ENCODE measurements at regions not wholly inside any gene's neighbourhood (a gene's known extent, or its start where the extent isn't known, plus 50 kb on each side); places are given as distances from the start of the nearest gene placed in this dataset.
"Not testable (repeated sequence)": the region's sequence is repeated elsewhere in the genome, so short reads cannot be mapped to it uniquely, and the experiment has no call there.

GRCh38 chr5:50898966-50899365 is 232.5 kb downstream of the PARP8 start:
- no peak for TF ChIP-seq POLR2A (IDR thresholded peaks at IDR 0.05)
- TF ChIP-seq, protein P1, sequence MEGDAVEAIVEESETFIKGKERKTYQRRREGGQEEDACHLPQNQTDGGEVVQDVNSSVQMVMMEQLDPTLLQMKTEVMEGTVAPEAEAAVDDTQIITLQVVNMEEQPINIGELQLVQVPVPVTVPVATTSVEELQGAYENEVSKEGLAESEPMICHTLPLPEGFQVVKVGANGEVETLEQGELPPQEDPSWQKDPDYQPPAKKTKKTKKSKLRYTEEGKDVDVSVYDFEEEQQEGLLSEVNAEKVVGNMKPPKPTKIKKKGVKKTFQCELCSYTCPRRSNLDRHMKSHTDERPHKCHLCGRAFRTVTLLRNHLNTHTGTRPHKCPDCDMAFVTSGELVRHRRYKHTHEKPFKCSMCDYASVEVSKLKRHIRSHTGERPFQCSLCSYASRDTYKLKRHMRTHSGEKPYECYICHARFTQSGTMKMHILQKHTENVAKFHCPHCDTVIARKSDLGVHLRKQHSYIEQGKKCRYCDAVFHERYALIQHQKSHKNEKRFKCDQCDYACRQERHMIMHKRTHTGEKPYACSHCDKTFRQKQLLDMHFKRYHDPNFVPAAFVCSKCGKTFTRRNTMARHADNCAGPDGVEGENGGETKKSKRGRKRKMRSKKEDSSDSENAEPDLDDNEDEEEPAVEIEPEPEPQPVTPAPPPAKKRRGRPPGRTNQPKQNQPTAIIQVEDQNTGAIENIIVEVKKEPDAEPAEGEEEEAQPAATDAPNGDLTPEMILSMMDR (IDR thresholded peaks at IDR 0.05): no peak
- DNase-seq (ENCODE audit: low spot score in 2 of 2): no peak
- no peak overlapping the region for H3K4me3 ChIP-seq (ENCODE audit: low read depth, poor library complexity, severe bottlenecking)
- intact Hi-C loops (cut with DNase I; ENCODE audit: low total_unique reads): no loop called here

DNA sequence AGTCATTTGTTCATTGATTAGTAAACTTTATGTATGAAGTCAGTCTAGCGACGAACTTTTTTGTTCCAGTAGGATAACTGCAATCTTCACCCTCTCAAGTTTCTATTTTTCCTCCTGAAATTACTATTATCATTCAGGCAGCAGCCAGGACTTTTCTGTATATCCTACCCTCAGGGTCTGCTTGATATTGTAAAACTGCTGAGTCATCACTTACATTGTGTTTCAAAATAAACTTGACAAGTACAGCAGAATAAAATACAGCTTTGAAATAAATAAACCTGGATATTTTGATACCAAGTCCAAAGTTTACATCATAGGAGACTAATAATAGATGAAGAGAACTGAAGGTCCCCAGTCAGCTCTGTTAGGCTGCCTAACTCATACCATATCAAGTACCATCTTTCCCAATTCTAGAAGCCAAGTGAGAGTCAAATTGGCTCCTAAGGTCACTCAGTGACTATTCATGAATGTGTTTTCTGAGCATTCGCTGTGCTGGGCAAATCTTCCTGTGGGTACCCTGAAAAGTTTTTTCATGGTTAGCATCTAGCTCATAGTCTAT is 234.6 kb downstream of the PARP8 start:
- intact Hi-C loops (cut with DNase I; ENCODE audit: low total_unique reads): no loop called here
- TF ChIP-seq POLR2A (IDR thresholded peaks at IDR 0.05): no peak
- TF ChIP-seq, protein P1 (IDR thresholded peaks at IDR 0.05): no peak
- no peak for DNase-seq (ENCODE audit: low spot score in 2 of 2)
- no peak overlapping the region for H3K4me3 ChIP-seq (ENCODE audit: low read depth, poor library complexity, severe bottlenecking)
- 60 to 63% methylated on average over 3 of the region's 3 CpGs for WGBS, 2 donors

DNA sequence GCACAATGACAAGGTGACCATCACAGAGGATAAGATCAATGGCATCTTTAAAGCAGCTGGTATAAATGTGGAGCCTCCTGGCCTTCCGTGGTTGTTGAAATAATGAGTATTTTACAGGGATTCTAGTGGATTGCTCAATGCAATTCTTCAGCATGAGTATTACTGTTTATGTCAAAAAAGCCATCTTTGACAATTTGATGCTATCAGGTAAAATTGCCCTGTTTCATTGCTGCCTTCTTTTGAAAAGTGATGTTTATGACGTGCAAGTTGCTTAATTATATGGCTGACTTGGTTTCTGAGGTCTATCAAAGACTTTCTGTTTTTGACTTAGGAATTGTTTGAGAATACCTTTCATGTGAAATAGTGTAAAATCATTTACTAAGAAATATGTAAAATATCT is 237.2 kb downstream of the PARP8 start:
- intact Hi-C loops (cut with DNase I; ENCODE audit: low total_unique reads): no loop called here
- H3K4me3 ChIP-seq (ENCODE audit: low read depth, poor library complexity, severe bottlenecking): no peak overlapping the region
- DNase-seq (ENCODE audit: low spot score in 2 of 2): no peak
- TF ChIP-seq POLR2A (IDR thresholded peaks at IDR 0.05): no peak
- WGBS, 2 donors: 77 to 84% methylated on average over 2 of the region's 2 CpGs

DNA sequence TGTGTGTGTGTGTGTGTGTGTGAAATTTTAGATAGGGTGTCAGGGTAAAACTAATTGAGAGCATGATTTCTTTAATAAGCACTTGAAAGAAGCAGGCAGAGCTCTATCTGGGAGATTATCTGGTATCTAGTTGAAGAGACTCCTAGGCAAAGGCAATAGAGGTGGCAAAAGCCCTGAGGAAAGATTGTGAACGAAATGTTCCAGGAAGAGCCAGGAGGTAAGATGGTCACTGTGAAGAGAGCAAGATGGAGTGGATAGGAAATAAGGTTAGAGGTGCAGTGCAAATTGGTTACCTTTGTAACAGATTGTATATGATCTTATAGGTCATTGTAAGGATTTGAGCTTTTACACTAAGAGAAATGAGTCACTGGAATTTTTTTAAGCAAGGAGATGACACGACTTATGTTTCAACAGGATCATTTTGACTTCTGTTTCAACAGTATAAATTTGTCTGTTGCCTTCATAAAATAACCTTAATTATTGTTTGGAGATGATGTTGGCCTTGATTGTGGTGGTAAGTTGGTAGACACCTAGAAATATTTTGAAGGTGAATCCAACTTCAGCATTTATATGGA is 239.6 kb downstream of the PARP8 start:
- 62 to 73% methylated on average over 2 of the region's 2 CpGs for WGBS, 2 donors
- no peak for DNase-seq (ENCODE audit: low spot score in 2 of 2)
- TF ChIP-seq, protein P1 (IDR thresholded peaks at IDR 0.05): no peak
- TF ChIP-seq POLR2A (IDR thresholded peaks at IDR 0.05): no peak
- H3K4me3 ChIP-seq (ENCODE audit: low read depth, poor library complexity, severe bottlenecking): no peak overlapping the region
- intact Hi-C loops (cut with DNase I; ENCODE audit: low total_unique reads): no loop called here

DNA sequence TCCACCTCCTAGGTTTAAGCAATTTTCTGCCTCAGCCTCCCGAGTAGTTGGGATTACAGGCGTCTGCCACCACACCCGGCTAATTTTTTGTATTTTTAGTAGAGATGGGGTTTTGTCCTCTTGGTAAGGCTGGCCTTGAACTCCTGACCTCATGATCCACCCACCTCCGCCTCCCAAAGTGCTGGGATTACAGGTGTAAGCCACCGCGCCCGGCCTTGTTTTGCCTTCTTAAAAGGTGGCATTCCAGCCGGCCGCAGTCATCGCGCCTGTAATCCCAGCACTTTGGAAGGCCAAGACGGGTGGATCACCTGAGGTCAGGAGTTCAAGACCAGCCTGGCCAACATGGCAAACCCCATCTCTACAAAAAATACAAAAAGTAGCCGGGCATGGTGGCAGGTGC is 253.7 kb downstream of the PARP8 start:
- intact Hi-C loops (cut with DNase I; ENCODE audit: low total_unique reads); DNase-seq (ENCODE audit: low spot score in 2 of 2); H3K4me3 ChIP-seq (ENCODE audit: low read depth, poor library complexity, severe bottlenecking): not testable (repeated sequence)
- 90 to 95% methylated on average over 13 of the region's 13 CpGs for WGBS, 2 donors

DNA sequence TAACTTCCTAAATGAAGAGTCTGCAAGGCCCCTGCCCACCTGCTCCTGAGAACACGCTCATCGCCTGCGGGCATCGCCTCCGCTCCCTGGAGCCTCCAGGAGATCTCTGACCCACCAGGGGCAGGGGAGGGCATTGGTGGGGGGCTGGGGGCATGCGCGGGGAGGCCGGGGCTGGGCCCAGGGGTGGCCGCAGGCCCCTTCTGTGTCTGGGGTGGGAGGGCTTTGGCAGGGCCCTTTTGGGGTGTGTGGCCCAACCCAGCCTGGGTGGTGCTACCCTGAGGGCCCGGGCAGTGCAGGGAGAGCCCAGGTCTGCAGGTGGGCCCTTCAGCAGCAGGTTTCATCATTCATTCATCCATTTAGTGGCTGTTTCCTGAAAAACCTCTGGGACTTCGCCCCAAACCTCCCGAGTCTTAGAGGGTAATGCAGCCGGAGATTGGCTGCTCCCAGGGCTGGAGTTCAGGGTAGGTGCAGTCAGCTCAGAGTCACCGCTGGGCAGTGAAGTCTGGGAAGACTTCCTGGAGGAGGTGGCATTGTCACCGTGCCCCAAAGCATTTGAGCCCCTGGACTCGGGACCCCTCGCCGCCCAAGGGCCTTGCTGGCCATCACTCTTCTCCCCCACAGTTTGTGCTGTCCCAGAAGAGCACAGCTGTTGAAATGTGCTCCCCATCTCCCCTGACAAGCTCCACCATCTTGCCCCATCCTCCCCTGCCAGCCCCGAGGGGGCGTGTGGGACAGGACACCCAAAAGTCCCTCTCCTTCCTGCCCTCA is 255.1 kb downstream of the PARP8 start:
- WGBS, 2 donors: 93 to 99% methylated on average over 13 to 15 of the region's 20 CpGs
- no peak for TF ChIP-seq POLR2A (IDR thresholded peaks at IDR 0.05)
- TF ChIP-seq, protein P1 (IDR thresholded peaks at IDR 0.05): no peak
- DNase-seq (ENCODE audit: low spot score in 2 of 2): no peak
- H3K4me3 ChIP-seq (ENCODE audit: low read depth, poor library complexity, severe bottlenecking): no peak overlapping the region
- intact Hi-C loops (cut with DNase I; ENCODE audit: low total_unique reads): no loop called here

DNA sequence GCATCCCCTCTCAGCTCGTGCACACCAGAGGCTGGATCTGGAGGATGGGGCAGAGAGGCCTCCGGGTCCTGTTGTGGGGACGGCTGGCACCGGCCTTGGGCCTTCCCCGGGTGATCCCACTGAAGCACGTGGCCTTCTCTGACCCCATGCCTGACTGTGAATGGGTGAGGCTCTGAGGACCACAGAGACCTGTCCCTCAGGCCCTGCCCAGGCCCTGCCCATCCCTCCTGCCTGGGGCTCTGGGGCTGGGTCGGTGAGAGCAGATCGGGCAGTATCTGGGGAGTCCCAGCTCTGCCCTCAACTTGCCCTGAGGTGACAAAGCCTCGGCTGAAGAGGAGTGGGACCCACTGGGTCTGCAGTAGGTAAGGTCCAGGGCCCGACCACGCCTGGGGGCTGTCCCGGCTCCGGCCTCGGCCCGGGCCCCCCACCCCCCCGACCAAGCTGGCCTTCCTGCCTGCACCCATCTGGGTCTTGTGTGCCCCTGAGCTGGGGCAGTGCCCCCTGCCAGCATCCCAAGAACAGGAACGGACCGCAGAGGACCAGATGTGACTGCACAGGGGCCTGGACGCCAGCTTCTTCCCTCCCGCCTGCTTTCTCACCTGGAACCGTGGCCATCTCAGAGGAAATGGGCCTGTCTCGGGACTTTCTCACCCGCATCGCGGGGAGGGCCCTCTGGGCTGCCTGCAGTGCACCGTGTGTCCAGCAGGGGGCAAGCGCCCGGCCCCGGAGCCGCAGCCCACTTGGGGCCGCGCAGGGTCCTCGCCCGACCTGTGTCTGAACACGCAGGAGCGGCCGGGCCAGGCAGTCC is 255.9 kb downstream of the PARP8 start:
- DNase-seq (ENCODE audit: low spot score in 2 of 2); intact Hi-C loops (cut with DNase I; ENCODE audit: low total_unique reads); H3K4me3 ChIP-seq (ENCODE audit: low read depth, poor library complexity, severe bottlenecking): not testable (repeated sequence)
- 69 to 87% methylated on average over 17 to 26 of the region's 37 CpGs for WGBS, 2 donors
